Mesodermal cell (in vitro differentiated cells): ENCODE measurements at regions not wholly inside any gene's neighbourhood (a gene's known extent, or its start where the extent isn't known, plus 50 kb on each side); places are given as distances from the start of the nearest gene placed in this dataset.

Source experiments
- H3K27ac ChIP-seq: 2 replicates; pipeline ENCODE4 v1.7.0; 2013; ENCODE audit warnings: mild to moderate bottlenecking, low read depth, low read length, moderate library complexity; ENCODE audit not compliant: severe bottlenecking
- H3K36me3 ChIP-seq: 2 replicates; pipeline ENCODE4 v1.7.1; 2013; ENCODE audit warnings: mild to moderate bottlenecking, low read length, moderate library complexity; ENCODE audit not compliant: control insufficient read depth, insufficient read depth
- H3K4me1 ChIP-seq: one replicate; pipeline ENCODE4 v1.7.1; 2013; ENCODE audit warnings: mild to moderate bottlenecking, low read length; ENCODE audit not compliant: insufficient read depth, control insufficient read depth, poor library complexity, severe bottlenecking
- H3K4me3 ChIP-seq: 2 replicates; pipeline ENCODE4 v1.7.0; 2013; ENCODE audit warnings: low read length, control low read depth, mild to moderate bottlenecking; ENCODE audit not compliant: insufficient read depth, poor library complexity, severe bottlenecking; ENCODE audit errors: extremely low read depth
- H3K9me3 ChIP-seq: 2 replicates; pipeline ENCODE4 v1.7.1; 2013; ENCODE audit warnings: mild to moderate bottlenecking, low read length, moderate library complexity; ENCODE audit not compliant: control insufficient read depth
- WGBS, 2 experiments: methylation state at CpG; one replicate each; pipeline ENCODE4 v1.1.5; 2013; ENCODE audit warnings: missing lambda C conversion rate in 2 of 2; ENCODE audit not compliant: insufficient coverage in 2 of 2; 5-methylcytosine and 5-hydroxymethylcytosine counted together

GRCh38 chr13:37385248-37385647 is 213.3 kb downstream of the POSTN start:
- Histone ChIP-seq H3K9me3 (no peaks in the 10 kb centered on the region), H3K4me1 (no peaks in the 10 kb centered on the region), H3K36me3 (no peaks in the 10 kb centered on the region), H3K27ac (no peak overlapping the region), H3K4me3 (no peak overlapping the region)
- WGBS, 2 experiments = 88 to 96% methylated on average over 4 of the region's 4 CpGs

DNA sequence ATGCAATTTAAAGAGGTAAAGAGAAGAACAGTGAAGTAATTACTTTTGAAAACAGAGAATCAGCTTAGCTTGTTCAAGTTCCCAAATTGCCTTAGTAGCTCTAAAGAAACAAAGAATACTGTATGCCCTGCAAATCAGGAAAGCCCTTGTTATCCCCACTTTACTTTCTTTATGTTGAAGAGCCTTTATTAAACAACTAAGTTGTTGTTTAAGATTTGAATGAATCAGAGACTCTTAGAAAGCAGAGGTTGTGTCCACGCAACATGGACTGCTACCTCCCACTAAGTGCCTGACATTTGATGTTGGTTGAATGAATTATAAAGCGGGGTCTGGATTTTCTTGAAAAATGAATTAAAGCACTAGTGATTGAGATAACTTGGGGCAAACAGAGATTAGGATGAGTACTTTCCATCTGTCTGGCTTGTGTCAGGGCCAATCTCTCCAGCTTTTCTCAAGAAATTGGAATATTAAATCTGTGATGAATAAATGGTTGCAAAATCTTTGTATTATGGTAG is 214.7 kb downstream of the POSTN start:
- H3K4me3 ChIP-seq = no peak overlapping the region
- no peak overlapping the region for H3K27ac ChIP-seq
- WGBS, 2 experiments = 88 to 100% methylated on average over 2 of the region's 2 CpGs
- no peaks in the 10 kb centered on the region for H3K36me3 ChIP-seq
- no peaks in the 10 kb centered on the region for H3K9me3 ChIP-seq
- H3K4me1 ChIP-seq = no peaks in the 10 kb centered on the region

GRCh38 chr13:37383046-37383445 is 215.5 kb downstream of the POSTN start:
- no peaks in the 10 kb centered on the region for H3K36me3 ChIP-seq
- no CpG with 5 or more reads among the region's 2 CpGs for WGBS, 2 experiments

GRCh38 chr13:37382146-37382545 is 216.4 kb downstream of the POSTN start:
- no peaks in the 10 kb centered on the region for H3K4me1 ChIP-seq
- H3K4me3 ChIP-seq = no peak overlapping the region
- 92% methylated on average over 2 of the region's 2 CpGs; no CpG with 5 or more reads in 1 of the 2 experiments for WGBS, 2 experiments

More at GRCh38 chr13:37383046-37383445, 215.5 kb downstream of the POSTN start:
- no peaks in the 10 kb centered on the region for H3K9me3 ChIP-seq
- H3K4me3 ChIP-seq = no peak overlapping the region
- H3K27ac ChIP-seq = no peak overlapping the region
- no peaks in the 10 kb centered on the region for H3K4me1 ChIP-seq

GRCh38 chr13:37381502-37381901 is 217.1 kb downstream of the POSTN start:
- Histone ChIP-seq H3K4me3 (no peak overlapping the region), H3K4me1 (no peaks in the 10 kb centered on the region), H3K27ac (no peak overlapping the region), H3K36me3 (no peaks in the 10 kb centered on the region), H3K9me3 (no peaks in the 10 kb centered on the region)
- no CpG with 5 or more reads among the region's 1 CpG for WGBS, 2 experiments

More at GRCh38 chr13:37382146-37382545, 216.4 kb downstream of the POSTN start:
- H3K27ac ChIP-seq = no peak overlapping the region
- no peaks in the 10 kb centered on the region for H3K36me3 ChIP-seq
- H3K9me3 ChIP-seq = no peaks in the 10 kb centered on the region

DNA sequence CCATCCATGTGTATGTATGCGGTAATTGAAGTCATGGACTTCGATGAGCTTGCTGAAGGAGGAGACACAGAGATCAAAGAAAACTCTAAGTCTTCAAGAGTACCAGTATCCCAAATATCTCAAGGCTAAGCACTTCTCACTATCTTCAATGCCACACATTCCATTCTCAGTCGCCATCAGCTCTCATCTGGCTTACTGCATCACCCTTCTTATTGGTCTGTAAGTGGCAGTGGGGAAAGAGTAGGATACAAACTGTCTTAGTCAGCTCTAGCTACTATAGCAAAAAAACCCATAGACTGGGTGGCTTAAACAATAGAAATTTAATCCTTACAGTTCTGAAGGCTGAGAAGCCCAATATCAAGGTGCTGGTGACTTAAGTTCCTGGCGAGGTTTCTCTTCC is 218.7 kb downstream of the POSTN start:
- Histone ChIP-seq H3K9me3 (no peaks in the 10 kb centered on the region), H3K27ac (no peak overlapping the region), H3K4me1 (no peaks in the 10 kb centered on the region), H3K36me3 (no peaks in the 10 kb centered on the region), H3K4me3 (no peak overlapping the region)
- WGBS, 2 experiments = 83 to 97% methylated on average over 1 to 2 of the region's 4 CpGs

GRCh38 chr13:37375724-37376123 is 222.8 kb downstream of the POSTN start:
- Histone ChIP-seq H3K4me3 (no peak overlapping the region), H3K27ac (no peak overlapping the region), H3K36me3 (no peaks in the 10 kb centered on the region), H3K9me3 (no peaks in the 10 kb centered on the region), H3K4me1 (no peaks in the 10 kb centered on the region)
- 79 to 88% methylated on average over 2 of the region's 3 CpGs for WGBS, 2 experiments

DNA sequence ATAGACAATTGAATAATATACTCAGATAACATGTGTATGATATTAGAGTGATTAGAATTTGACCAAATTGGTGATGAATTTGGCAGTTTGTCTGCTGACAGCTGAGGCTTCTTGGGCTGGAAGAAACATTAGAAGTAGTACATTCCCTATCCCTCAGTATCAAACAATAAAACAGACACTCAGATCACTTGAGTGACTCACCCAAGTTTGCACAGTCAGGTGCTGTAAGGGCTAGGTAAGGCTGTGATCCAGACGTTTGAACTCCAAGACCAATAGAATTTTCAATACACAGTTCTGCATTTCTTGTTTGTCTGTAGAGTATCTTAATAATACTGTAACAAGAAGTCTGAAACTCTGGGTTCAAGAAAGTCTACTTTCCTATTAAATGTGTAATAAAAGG is 223.5 kb downstream of the POSTN start:
- H3K4me3 ChIP-seq = no peak overlapping the region
- H3K4me1 ChIP-seq = no peaks in the 10 kb centered on the region
- no CpG with 5 or more reads among the region's 1 CpG for WGBS, 2 experiments

GRCh38 chr13:37369616-37370015 is 229.0 kb downstream of the POSTN start:
- Histone ChIP-seq H3K4me3 (no peak overlapping the region), H3K4me1 (no peaks in the 10 kb centered on the region), H3K9me3 (no peaks in the 10 kb centered on the region), H3K27ac (no peak overlapping the region), H3K36me3 (no peaks in the 10 kb centered on the region)
- no CpG with 5 or more reads among the region's 4 CpGs for WGBS, 2 experiments

More for the DNA sequence above, 223.5 kb downstream of the POSTN start:
- H3K27ac ChIP-seq = no peak overlapping the region
- no peaks in the 10 kb centered on the region for H3K36me3 ChIP-seq
- no peaks in the 10 kb centered on the region for H3K9me3 ChIP-seq

DNA sequence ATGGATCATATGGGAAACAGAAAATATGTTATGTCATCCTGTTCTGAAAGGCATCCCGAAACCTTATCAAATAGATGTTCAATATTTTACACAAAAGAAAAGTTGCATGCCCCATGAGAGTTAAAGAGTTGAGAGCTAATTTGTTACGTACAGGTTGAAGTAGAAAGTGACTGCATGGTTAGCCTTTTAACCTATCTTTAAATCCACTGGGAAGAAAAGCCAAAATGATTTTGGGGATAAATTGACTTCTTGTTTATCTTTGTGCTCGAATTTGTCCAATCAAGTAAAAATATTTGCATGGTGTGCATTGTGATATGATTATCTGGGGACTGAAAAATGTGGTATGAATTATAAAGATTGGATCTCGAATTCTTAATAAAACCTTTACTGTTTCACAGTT is 230.1 kb downstream of the POSTN start:
- WGBS, 2 experiments = 60 to 100% methylated on average over 1 of the region's 4 CpGs
- Histone ChIP-seq H3K4me3 (no peak overlapping the region), H3K9me3 (no peaks in the 10 kb centered on the region), H3K27ac (no peak overlapping the region), H3K4me1 (no peaks in the 10 kb centered on the region), H3K36me3 (no peaks in the 10 kb centered on the region)

- peaks cover 4% of the 10 kb centered on the region for H3K4me1 ChIP-seq
- no peaks in the 10 kb centered on the region for H3K36me3 ChIP-seq
- H3K4me3 ChIP-seq = no peak overlapping the region
- no peak overlapping the region for H3K27ac ChIP-seq
- WGBS, 2 experiments = 83 to 100% methylated on average over 1 to 3 of the region's 5 CpGs
- H3K9me3 ChIP-seq = no peaks in the 10 kb centered on the region
Observed at GRCh38 chr13:37366044-37366770, 232.4 kb downstream of the POSTN start.
